Neuronal stem cell (in vitro differentiated cells): ENCODE measurements at regions not wholly inside any gene's neighbourhood (a gene's known extent, or its start where the extent isn't known, plus 50 kb on each side); places are given as distances from the start of the nearest gene placed in this dataset.
"Not testable (repeated sequence)": the region's sequence is repeated elsewhere in the genome, so short reads cannot be mapped to it uniquely, and the experiment has no call there.

Source experiments
- DNase-seq: peaks from one replicate; pipeline ENCODE4 v3.0.0-alpha.2; 2013; ENCODE audit warnings: low spot score
- H2AFZ ChIP-seq: one replicate; pipeline ENCODE4 v1.6.1; 2013; ENCODE audit warnings: mild to moderate bottlenecking, low read length, inconsistent platforms
- H2AK5ac ChIP-seq: 2 replicates; pipeline ENCODE4 v1.6.1; 2013; ENCODE audit warnings: low read depth, mild to moderate bottlenecking, inconsistent platforms, low read length, moderate library complexity, mixed read lengths
- H2BK120ac ChIP-seq: 2 replicates; pipeline ENCODE4 v1.6.1; 2013; ENCODE audit warnings: low read depth, mild to moderate bottlenecking, inconsistent platforms, low read length, moderate library complexity, mixed read lengths
- H2BK12ac ChIP-seq: one replicate; pipeline ENCODE4 v1.6.1; 2013; ENCODE audit warnings: low read length, inconsistent platforms
- H2BK15ac ChIP-seq: 2 replicates; pipeline ENCODE4 v1.6.1; 2013; ENCODE audit warnings: mild to moderate bottlenecking, low read length, inconsistent platforms, mixed read lengths
- H2BK5ac ChIP-seq: one replicate; pipeline ENCODE4 v1.6.1; 2013; ENCODE audit warnings: inconsistent platforms, mild to moderate bottlenecking, low read length, moderate library complexity
- H3K14ac ChIP-seq: one replicate; pipeline ENCODE4 v1.6.1; 2013; ENCODE audit warnings: low read length, inconsistent platforms
- H3K18ac ChIP-seq: 2 replicates; pipeline ENCODE4 v1.6.1; 2013; ENCODE audit warnings: low read length, inconsistent platforms
- H3K23ac ChIP-seq: 2 replicates; pipeline ENCODE4 v1.6.1; 2013; ENCODE audit warnings: low read depth, mild to moderate bottlenecking, mixed read lengths, low read length, inconsistent platforms; ENCODE audit not compliant: poor library complexity
- H3K27ac ChIP-seq: replicated peaks from 3 replicates; pipeline ENCODE4 v1.5.1; 2013; ENCODE audit warnings: low read length, inconsistent platforms
- H3K27me3 ChIP-seq, 3 experiments: 2 replicates each; pipeline ENCODE4 v1.6.1; 2013; ENCODE audit warnings: low read length in 3 of 3, mild to moderate bottlenecking in 2 of 3, inconsistent platforms in 1 of 3, low read depth in 1 of 3, mixed read lengths in 1 of 3, moderate library complexity in 1 of 3; ENCODE audit not compliant: control insufficient read depth in 3 of 3, insufficient read depth in 3 of 3
- H3K36me3 ChIP-seq, 2 donors: replicated peaks in 1 of 2; 2 replicates each; pipeline ENCODE4 v1.6.1; 2013; ENCODE audit warnings: low read length in 2 of 2; ENCODE audit not compliant: control insufficient read depth in 2 of 2, insufficient read depth in 2 of 2
- H3K4ac ChIP-seq: 2 replicates; pipeline ENCODE4 v1.6.1; 2013; ENCODE audit warnings: inconsistent platforms, mild to moderate bottlenecking, low read length, moderate library complexity
- H3K4me1 ChIP-seq, 2 donors: 1 replicate in 1 of 2; 2 replicates in 1 of 2; pipeline ENCODE4 v1.6.1; 2013; ENCODE audit warnings: low read length in 2 of 2, low read depth in 1 of 2; ENCODE audit not compliant: control insufficient read depth in 2 of 2, insufficient read depth in 1 of 2
- H3K4me2 ChIP-seq: one replicate; pipeline ENCODE4 v1.6.1; 2013; ENCODE audit warnings: mild to moderate bottlenecking, low read length, inconsistent platforms; ENCODE audit not compliant: insufficient read depth, poor library complexity, severe bottlenecking
- H3K4me3 ChIP-seq, 2 donors: 2 replicates each; pipeline ENCODE4 v1.5.1; 2013; ENCODE audit warnings: low read length in 2 of 2, mild to moderate bottlenecking in 2 of 2, inconsistent platforms in 1 of 2, moderate library complexity in 1 of 2
- H3K79me1 ChIP-seq: one replicate; pipeline ENCODE4 v1.6.1; 2013; ENCODE audit warnings: low read depth, mild to moderate bottlenecking, inconsistent platforms, low read length, moderate library complexity
- H3K9ac ChIP-seq: one replicate; pipeline ENCODE4 v1.6.1; 2013; ENCODE audit warnings: mild to moderate bottlenecking, low read depth, low read length, inconsistent platforms; ENCODE audit not compliant: poor library complexity
- H3K9me3 ChIP-seq, 2 donors: replicated peaks in 1 of 2; 2 replicates each; pipeline versions ENCODE3 to v1.6.1; 2013; ENCODE audit warnings: low read length in 2 of 2, mild to moderate bottlenecking in 2 of 2, inconsistent platforms in 1 of 2, low read depth in 1 of 2, mixed read lengths in 1 of 2, moderate library complexity in 1 of 2; ENCODE audit not compliant: control insufficient read depth in 2 of 2, insufficient read depth in 1 of 2
- H4K8ac ChIP-seq: one replicate; pipeline ENCODE4 v1.6.1; 2013; ENCODE audit warnings: low read depth, mild to moderate bottlenecking, inconsistent platforms, low read length, moderate library complexity
- H4K91ac ChIP-seq: one replicate; pipeline ENCODE4 v1.6.1; 2013; ENCODE audit warnings: low read length, low read depth, mild to moderate bottlenecking, inconsistent platforms; ENCODE audit not compliant: poor library complexity
- WGBS, 2 donors: extraction: QIAGEN DNeasy Blood & Tissue Kit; methylation state at CpG; one replicate each; pipeline ENCODE4 v1.1.7; 2013; ENCODE audit warnings: missing lambda C conversion rate in 2 of 2, mixed read lengths in 1 of 2; ENCODE audit not compliant: insufficient read length in 2 of 2, insufficient replicate concordance in 1 of 2; ENCODE audit errors: extremely low coverage in 2 of 2; 5-methylcytosine and 5-hydroxymethylcytosine counted together

DNA sequence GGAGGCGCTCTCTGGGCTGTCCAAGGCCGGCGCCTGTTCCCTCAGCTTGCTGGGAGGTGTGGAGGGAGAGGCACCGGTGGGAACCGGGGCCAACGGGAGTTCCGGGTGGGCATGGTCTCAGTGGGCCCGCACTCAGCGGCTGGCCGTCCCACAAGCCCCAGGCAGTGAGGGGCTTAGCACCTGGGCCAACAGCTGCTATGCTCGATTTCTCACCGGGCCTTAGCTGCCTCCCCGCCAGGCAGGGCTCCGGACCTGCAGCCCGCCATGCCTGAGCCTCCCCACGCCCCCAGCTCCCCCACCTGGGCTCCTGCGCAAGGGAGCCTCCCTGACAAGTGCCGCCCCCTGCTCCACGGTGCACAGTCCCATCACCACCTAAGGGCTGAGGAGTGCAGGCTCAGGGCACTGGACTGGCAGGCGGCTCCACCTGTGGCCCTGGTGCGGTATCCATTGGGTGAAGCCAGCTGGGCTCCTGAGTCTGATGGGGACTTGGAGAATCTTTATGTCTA lies 276.5 kb downstream of the SH2D4B start:
- H2BK5ac ChIP-seq = no peak overlapping the region
- no peak overlapping the region for H2AFZ ChIP-seq
- no peak overlapping the region for H3K4ac ChIP-seq
- no CpG with 5 or more reads among the region's 21 CpGs for WGBS, 2 donors
- no peak overlapping the region for H3K4me3 ChIP-seq
- H2BK15ac ChIP-seq = no peak overlapping the region
- H3K79me1 ChIP-seq = no peaks in the 10 kb centered on the region
- no peak overlapping the region for H3K27ac ChIP-seq
- H3K9ac ChIP-seq = no peak overlapping the region
- no peak overlapping the region for H4K8ac ChIP-seq
- no peak overlapping the region for H2BK12ac ChIP-seq
- no peak overlapping the region for H2AK5ac ChIP-seq
- H3K4me1 ChIP-seq = no peaks in the 10 kb centered on the region
- H3K36me3 ChIP-seq = no peaks in the 10 kb centered on the region
- peak overlapping the region; percentile 4 for H3K18ac ChIP-seq
- H3K23ac ChIP-seq = no peak overlapping the region
- no peak overlapping the region for H3K4me2 ChIP-seq
- H3K14ac ChIP-seq = no peak overlapping the region
- no peaks in the 10 kb centered on the region for H3K27me3 ChIP-seq
- H4K91ac ChIP-seq = no peak overlapping the region
- no peak for DNase-seq
- no peaks in the 10 kb centered on the region for H3K9me3 ChIP-seq
- H2BK120ac ChIP-seq = no peak overlapping the region

DNA sequence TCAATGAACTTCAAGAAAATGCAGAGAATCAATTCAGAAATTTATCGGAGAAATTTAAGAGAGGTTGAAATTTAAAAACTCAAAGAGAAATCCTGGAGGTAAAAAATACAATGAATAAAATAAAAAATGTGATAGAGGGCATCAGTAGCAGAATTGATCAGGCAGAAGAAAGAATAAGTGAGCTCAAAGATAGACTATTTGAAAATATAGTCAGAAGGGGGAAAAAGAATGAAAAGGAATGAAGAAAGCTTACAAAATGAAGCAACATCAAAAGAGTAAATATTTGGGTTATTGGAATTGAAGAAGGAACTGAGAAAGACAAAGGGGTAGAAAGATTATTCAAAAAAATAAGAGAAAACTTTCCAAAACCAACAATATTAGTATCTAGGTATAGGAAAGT lies 291.4 kb downstream of the SH2D4B start:
- no peak overlapping the region for H3K4me3 ChIP-seq
- no peak overlapping the region for H3K18ac ChIP-seq
- H3K4me1 ChIP-seq = no peaks in the 10 kb centered on the region
- no peak overlapping the region for H2BK12ac ChIP-seq
- H4K91ac ChIP-seq = no peak overlapping the region
- no peak overlapping the region for H3K4ac ChIP-seq
- H3K9me3 ChIP-seq = peaks cover 0 to 3% of the 10 kb centered on the region in 2 donors
- WGBS, 2 donors = no CpG with 5 or more reads among the region's 1 CpG
- H3K27me3 ChIP-seq = no peaks in the 10 kb centered on the region
- no peak overlapping the region for H3K27ac ChIP-seq
- H2BK120ac ChIP-seq = no peak overlapping the region
- no peak overlapping the region for H4K8ac ChIP-seq
- no peak overlapping the region for H2BK5ac ChIP-seq
- no peak overlapping the region for H3K4me2 ChIP-seq
- no peaks in the 10 kb centered on the region for H3K36me3 ChIP-seq
- no peak overlapping the region for H2BK15ac ChIP-seq
- no peak for DNase-seq
- H2AFZ ChIP-seq = no peak overlapping the region
- H3K23ac ChIP-seq = no peak overlapping the region
- H3K14ac ChIP-seq = no peak overlapping the region
- no peaks in the 10 kb centered on the region for H3K79me1 ChIP-seq
- H3K9ac ChIP-seq = no peak overlapping the region
- H2AK5ac ChIP-seq = no peak overlapping the region

DNA sequence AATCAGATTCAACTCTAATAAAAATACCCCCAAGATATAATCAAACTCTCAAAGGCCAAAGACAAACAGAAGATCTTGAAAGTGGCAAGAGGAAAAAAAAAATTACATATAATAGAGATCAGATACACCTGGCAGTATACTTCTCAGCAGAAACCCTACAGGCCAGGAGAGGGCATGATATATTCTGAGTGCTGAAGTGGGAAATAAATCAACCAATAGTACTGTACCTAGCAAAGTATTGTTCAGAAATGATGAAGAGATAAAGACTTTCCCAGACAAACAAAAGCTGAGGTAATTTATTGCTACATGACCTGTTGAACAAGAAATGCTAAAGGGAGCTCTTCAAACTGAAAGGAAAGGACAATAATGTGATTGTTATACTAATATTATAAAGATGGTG lies 291.9 kb downstream of the SH2D4B start:
- H3K4ac ChIP-seq = no peak overlapping the region

DNA sequence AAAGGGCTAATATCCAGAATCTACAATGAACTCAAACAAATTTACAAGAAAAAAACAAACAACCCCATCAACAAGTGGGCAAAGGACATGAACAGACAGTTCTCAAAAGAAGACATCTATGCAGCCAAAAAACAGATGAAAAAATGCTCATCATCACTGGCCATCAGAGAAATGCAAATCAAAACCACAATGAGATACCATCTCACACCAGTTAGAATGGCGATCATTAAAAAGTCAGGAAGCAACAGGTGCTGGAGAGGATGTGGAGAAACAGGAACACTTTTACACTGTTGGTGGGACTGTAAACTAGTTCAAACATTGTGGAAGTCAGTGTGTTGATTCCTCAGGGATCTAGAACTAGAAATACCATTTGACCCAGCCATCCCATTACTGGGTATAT lies 295.0 kb downstream of the SH2D4B start:
- H3K14ac ChIP-seq, H3K36me3 ChIP-seq, H2AFZ ChIP-seq, H3K27ac ChIP-seq, H4K8ac ChIP-seq, H3K9ac ChIP-seq, H2BK15ac ChIP-seq, H2BK5ac ChIP-seq, H3K23ac ChIP-seq, H4K91ac ChIP-seq, H2BK120ac ChIP-seq, H3K79me1 ChIP-seq, H3K4me3 ChIP-seq, DNase-seq, H3K4me2 ChIP-seq, H3K27me3 ChIP-seq, H3K4ac ChIP-seq, H3K18ac ChIP-seq, H3K4me1 ChIP-seq, H2BK12ac ChIP-seq, H2AK5ac ChIP-seq, H3K9me3 ChIP-seq: not testable (repeated sequence)
- no CpG with 5 or more reads among the region's 1 CpG for WGBS, 2 donors

More for the DNA sequence above, 291.9 kb downstream of the SH2D4B start:
- Histone ChIP-seq H3K18ac (no peak overlapping the region), H3K9me3 (peaks cover 0 to 3% of the 10 kb centered on the region in 2 donors), H2AFZ (no peak overlapping the region), H3K4me1 (no peaks in the 10 kb centered on the region), H3K14ac (no peak overlapping the region), H3K4me3 (no peak overlapping the region), H3K4me2 (no peak overlapping the region), H4K91ac (no peak overlapping the region), H2BK15ac (no peak overlapping the region), H2BK120ac (no peak overlapping the region), H3K79me1 (no peaks in the 10 kb centered on the region), H3K9ac (no peak overlapping the region), H3K27ac (no peak overlapping the region), H2BK12ac (no peak overlapping the region), H3K27me3 (no peaks in the 10 kb centered on the region), H3K23ac (no peak overlapping the region), H2BK5ac (no peak overlapping the region), H3K36me3 (no peaks in the 10 kb centered on the region), H4K8ac (no peak overlapping the region), H2AK5ac (no peak overlapping the region)
- DNase-seq = no peak
